ENCODE measurements at regions not wholly inside any gene's neighbourhood (a gene's known extent, or its start where the extent isn't known, plus 50 kb on each side); places are given as distances from the start of the nearest gene placed in this dataset.

DNA sequence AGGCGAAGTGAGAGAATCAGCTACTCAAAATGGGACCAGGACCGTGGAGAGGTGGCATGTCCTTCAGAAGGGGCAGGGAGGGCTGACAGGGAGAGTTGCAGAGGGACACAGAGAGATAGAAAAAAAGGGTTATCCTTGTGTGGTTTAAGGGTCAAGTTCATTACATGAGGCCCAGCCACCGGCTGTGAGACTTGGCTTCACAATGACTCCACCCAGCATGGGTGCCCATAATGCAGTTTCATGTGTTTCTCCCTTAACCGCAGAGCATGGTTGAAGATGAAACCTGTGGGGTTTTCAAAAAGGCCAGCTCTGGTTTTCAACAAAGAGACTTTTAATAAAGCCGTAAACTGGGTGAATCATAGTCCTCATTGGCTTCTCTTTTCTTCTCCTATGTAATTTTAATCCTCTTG lies 164.6 kb downstream of the KLF5 start:
- FAIRE-seq = no peak

DNA sequence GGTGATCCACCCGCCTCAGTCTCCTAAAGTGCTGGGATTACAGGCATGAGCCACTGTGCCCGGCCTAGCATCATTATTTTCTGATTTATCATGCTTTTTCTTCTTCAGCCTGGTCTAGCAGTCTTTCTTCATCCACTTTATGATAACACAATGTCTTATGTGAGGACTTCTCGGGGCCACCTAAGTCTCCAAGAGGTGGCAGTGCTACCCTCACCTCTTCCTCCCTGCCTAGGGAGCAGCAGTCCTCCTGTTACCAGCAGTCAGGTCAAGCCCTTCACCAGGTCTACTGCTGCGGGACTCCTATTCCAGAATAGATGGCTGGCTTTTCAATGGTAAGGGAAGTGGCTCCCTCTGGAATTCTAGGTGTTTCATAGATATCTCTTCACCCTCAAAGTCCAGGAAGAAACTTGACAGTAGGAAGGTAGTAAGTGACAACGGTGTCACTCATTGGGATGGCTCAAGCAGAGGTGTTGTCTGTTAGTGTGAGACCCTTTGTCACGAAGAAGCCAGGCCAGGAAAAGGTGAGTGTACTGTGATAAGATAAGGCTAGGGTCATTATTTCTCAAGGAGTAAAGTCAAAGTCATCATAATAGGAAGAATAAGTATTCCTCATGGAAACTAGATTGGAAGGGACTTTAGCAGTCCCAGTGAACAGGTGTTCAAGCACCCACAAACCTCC lies 164.0 kb downstream of the KLF5 start:
- FAIRE-seq = no peak

DNA sequence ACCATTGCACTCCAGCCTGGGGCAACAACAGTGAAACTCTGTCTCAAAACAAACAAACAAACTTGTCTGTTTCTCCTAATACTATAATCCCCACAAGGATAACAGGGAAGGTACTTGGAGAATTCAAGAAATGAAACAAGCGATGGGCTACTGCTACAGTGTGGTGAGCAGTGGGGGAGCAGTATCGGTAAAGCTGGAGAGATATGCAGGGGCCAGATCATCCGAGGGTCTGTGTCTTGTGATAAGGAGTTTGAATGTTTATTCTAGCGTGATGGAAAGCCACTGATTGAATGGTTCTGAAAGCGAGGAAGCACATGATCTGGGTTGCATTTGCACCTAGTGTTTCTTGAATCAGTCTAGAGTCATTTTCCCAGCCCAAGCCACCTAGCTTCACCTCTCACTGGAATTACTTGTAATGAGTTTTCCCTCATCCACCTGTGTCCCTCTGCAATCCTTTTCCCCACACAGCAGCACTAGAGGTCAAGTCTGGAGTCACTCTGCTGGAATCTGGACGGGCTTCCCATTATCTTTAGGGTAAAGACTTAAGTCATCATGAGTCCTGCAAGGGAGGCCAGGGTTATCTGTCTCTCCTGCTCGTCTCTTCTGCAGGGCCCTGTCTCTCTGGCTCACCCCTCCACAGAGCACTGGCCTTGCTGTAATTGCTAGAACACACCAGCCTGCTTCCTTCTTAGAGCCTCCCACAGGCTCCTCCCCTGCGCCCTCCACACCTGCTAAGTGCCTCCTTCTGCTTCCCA lies 162.3 kb downstream of the KLF5 start:
- no peak for FAIRE-seq

DNA sequence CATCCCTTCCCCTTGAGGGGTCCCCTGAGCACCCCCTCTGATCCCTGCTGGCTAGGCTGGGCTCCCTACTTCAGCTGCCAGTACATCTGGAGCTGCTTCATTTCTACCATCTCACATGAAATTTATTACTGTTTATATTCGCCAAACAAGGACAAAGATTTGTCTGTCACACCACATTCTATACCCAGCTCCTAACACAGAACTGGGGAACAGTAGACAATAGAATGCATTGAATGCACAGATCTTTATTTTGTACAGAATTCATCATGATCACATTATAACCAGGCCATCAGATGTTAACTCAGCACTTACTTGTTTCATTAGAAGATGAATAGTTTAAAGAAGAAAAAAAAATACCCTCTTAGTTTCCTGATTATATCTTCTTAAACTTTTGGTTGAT lies 159.4 kb downstream of the KLF5 start:
- no peak for FAIRE-seq

DNA sequence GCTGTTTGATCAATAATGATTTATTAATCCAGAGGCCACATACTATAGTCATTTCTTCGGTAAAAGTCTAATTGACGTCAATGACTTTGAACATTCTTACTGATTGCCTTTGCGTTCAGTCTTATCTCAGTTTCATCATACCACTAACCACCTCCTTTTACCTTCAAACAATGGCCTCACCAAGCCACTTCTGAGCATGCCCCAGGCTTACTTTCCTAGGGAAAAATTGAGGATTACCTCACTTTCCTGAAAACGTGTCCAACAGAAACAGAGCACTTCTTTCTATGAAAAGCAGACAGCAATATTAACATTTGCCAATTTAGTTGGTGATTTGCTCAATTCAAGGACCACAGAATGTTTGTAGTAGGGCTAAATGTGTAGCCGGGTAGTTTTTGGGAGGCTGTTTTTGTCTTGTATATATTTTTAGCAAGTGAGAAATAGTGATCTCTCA lies 157.6 kb downstream of the KLF5 start:
- no peak for FAIRE-seq

DNA sequence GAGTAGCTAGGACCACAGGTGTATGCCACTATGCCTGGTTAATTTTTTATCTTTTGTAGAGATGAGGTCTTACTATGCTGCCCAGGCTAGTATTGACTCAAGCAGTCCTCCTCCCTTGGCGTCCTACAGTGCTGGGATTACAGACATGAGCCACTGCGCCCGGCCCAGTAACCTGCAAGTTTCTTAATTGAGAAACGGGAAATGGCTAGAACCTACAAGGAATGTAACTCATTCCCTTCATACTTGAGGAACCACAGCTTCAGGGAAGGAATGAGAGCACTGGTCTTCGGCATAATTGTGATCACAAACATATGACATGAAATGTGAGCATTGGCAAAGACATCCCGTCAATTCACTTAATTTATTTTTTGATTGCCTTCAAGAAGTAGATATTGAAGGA lies 157.0 kb downstream of the KLF5 start:
- FAIRE-seq = no peak

DNA sequence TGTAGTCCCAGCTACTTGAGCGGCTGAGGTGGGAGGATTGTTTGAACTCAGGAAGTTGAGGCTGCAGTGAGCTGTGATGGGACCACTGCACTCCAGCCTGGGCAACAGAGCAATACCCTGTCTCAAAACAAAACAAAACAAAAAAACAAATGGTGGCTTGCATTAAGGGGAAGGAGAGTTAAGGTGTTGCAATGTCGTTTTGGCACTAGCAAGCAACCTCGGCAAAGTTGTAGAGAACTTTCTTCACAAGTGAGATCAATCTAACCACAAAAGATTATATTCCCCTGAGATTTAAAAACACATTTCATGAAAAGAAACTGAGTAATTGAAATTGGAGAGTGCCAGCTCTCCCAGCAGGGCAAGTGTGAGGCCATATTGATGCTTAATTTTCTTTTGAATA lies 153.7 kb downstream of the KLF5 start:
- FAIRE-seq = no peak

DNA sequence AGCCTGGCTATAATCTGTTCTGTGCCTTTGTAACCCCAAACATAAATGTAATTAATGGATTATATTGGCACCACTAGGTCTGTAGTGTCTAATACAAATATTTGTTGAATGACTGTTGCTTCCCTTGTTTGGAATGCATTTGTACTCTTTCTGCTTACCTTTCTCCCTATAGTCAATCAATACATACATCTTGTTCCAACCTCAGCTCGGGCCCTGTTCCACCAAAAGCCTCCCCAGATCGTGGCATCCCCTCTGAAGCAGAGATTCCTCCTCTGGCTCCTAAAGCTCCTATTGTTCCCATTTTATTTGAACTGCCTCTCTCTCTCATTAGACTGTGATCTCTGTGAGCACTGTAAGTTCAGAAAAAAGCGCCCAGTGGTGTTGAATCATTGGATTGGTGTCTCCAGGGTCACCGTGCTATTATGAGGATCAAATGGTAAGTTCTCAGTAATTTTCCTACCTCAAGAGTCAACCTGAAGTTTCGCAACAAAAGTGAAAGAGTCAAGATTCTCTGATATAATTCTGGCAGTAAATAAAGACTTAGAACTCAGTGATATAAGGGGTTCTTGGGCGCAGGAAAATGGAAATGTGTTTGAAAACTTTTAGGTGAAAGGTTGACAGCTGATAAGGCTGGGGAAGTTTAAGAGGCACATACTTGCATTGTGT lies 151.5 kb downstream of the KLF5 start:
- no peak for FAIRE-seq

DNA sequence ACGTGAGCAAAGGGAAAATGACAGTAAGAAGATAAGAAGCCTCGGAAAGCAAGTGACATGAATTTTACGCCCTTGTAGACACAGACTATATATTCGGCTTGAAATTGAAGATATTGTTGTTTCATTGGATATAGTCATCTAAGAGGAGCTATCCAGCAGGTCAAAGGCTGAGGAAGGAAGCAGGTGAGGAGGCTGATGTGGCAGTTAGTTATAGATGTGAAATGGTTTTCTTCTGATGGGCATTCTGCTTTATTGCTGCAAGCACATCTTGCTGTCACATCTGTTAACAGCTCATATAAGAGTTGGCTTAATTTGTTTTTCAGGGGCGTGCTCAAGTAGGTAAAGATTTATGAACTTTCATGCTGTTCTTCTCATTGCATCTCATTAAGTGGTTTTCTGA lies 146.1 kb downstream of the KLF5 start:
- no peak for FAIRE-seq

DNA sequence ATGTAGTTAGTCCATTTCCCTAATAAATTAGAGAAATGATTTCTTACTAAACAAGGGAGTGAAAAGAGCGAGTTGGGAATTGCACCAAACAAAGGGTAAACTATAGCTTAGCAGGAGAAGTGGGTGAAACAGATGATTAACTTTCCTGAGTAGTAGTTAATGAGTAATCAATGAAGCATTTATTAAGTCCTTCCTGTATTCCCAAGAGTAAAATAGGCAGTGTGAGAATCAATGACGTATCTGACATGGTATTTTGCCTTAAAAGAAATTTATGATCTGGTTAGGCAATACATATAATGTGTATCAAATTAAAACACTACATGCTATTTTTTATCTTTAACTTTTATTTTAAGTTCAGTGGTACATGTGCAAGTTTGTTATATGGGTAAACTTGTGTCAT lies 142.8 kb downstream of the KLF5 start:
- FAIRE-seq = no peak

DNA sequence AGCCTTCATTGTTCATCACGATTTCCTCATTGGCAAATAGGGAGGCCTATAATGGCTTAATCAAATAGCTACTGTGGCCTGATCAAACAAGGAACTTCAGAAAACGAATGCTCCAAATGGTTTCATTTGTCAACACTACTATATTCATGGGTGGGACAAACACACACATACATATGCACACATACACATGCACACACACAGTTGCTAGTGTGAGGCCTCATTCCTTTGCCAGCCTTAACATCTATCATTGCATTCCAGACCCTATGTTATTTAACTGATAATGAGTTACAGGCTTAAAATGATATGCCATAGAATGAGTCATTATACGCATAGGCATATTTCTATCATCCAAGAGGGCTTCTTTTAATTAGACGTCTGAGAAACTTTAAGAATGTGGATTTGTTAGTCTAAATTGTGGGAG lies 140.2 kb downstream of the KLF5 start:
- no peak for FAIRE-seq

DNA sequence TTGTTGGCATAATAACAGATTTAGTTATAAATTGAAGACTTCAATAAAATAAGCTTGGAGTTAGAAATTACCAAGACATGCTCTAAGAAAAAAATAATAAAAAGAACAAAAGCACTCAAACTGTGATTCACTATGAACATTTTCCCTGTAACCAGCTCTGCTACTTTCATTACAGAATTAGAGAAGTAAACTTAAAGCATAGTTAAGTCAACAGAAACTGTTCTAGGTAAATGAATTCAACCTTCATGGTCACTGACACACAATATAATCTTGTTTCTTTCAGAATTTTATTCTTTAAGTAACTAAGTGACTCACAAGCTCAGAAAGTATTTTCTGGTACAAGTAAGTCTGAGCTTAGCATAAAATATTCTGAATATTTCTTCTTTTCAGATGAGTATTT lies 136.3 kb downstream of the KLF5 start:
- FAIRE-seq = no peak

DNA sequence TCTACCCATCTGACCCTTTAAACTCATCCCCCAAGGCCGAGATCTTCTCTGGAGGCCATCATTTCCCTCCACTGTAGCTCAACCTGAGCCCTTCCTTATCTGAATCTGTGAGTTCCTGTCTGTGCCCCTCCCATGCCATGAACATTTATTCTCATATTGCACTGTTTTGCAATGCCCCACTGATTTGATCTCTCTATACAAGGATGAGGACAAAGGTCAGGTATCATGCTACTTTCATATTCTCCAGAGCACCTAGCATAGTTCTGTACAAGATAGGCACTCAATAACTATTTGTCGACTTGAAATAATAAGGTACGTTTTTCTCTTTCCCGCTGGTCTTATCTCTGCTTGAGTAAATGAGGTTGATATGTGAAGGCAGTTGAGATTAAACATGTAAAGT lies 135.5 kb downstream of the KLF5 start:
- no peak for FAIRE-seq

DNA sequence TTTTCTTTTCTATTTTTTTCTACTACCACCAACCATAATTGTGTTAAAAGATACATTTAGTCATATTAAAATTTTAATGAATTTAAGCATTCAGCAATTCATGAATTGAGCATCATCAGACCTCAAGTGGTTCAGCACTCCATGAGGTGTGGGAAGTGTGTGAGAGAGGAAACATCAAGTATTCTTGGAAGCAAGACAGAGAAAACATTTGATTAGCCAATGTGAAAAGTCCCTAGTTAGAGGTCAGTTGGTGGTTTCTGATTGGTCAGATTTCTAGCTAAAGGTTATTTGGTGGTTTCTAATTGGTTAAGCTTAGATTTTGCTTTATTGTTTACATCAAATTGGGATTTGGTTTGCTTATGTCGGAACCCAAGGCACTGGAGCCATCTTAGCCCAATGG lies 134.7 kb downstream of the KLF5 start:
- FAIRE-seq = no peak

DNA sequence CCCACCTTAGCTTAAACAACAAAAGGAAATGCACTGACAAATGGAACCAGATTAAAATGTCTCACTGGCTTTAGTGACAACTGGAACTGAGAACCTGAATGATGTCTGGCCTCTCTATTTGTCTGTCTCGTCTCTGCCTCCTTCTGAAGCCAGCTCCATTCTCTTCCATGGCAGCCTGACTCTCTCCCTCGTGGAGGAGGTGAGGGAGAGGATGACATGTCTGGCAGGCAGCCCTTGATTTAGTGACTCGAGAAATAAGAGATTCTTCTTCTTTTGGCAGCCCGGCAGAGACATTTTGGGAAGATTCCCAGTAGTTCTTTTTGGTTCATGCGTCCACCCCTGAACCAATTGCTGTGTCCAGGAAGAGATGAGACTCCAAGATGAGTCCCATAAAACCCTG lies 131.7 kb downstream of the KLF5 start:
- no peak for FAIRE-seq

DNA sequence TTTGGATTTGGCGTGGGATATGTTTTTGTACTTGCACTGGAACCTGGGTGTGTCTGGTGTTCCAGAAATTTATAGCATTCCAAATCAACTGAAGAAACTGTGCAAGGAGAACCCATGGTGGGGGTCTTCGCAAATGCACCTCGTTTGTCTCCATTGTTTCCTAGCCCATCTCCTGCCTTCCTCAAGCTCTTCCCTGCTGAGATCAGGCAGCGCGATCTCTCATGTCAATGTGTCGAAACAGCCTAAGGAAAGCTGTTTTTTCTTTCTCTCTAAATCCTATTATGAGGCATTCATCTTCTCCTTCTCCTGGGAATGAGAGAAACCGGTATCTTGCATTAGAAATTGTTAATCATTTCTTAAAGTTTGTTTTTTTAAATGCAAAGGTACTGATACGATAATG lies 131.0 kb downstream of the KLF5 start:
- no peak for FAIRE-seq

DNA sequence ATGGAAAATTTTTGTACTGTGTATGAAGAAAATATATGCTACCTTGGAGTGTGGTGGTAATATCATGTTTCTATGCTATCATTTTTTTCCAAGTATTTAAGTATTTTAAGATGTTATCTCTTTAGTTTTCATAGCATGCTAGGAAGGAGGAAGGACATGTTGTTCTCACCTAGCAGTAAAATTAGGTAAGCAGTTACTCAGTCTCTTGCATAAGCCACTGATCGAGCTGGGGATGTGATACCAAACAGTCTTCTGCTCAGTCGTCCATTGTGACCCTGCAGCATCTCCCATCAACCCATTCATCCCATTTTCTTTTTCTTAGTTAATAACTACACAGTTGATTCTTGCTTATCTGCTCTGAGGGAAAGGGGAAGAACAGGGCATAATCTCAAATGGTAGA lies 130.6 kb downstream of the KLF5 start:
- no peak for FAIRE-seq

DNA sequence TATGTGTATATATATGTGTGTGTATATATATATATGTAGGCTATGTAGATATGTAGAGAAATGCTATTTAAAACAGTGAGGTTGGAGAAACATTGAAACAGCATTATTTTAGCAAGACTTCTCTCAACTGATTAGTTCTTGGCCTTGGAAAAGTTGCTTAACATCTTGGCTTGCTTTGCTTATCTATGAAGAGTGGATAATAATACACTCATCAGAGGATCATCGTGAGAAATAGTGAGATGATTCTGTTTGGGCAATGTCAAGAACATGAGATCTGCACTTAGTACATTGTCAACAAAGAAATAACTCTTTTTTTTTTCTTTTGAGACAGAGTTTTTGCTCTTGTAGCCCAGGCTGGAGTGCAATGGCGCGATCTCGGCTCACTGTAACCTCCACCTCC lies 128.3 kb downstream of the KLF5 start:
- FAIRE-seq = no peak

DNA sequence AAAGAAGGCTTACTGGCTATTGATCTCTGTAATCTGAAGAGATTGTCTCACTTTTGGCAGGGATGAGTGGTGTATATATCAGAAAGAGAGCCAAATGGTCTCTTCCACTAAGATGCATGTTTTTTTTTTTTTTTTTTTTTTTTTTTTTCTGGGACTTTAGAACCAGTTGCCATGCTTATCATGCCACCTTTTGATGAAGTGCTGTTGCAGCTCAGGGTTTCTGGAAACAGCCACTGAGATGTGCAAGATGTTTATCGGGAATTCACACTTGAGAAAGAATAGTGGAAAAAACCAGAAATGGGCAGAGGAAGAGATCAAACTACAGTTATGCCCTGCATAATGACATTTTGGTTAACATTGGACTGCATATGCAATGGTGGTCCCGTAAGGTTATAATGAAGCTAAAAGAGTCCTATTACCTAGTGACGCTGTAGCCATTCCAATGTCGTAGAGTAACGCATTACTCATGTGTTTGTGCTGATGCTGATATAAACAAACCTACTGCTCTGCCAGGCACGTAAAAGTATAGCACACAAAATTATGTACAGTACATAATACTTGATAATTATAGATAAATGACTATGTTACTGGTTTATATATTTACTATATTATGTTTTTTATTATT lies 121.0 kb downstream of the KLF5 start:
- no peak for FAIRE-seq

DNA sequence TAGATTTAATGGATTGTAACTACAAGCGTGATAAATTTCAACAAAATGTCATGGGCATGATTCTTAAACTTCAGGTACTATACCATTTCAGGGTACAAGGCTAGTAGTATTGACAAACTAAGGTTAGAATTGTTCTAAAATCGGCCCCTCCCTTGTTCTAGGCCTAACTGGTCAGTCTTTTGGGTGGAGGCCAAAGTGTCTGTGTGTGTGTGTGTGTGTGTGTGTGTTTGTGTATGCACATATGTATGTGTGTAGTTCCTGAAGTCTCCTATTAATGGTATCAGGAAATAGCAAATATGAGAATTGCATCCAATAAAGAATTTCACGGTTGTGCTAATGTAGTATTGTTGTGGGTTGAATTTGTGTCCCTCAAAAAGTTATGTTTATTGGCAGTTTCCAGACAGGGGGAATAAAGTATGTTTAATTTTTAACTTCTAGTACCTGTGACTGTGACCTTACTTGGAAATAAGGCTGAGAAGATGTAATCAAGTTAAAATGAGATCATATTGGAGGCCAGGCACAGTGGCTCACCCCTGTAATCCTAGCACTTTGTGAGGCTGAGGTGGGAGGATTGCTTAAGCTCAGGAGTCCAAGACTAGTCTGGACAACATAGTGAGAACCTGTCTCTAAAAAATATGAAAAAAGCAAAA lies 119.2 kb downstream of the KLF5 start:
- no peak for FAIRE-seq

DNA sequence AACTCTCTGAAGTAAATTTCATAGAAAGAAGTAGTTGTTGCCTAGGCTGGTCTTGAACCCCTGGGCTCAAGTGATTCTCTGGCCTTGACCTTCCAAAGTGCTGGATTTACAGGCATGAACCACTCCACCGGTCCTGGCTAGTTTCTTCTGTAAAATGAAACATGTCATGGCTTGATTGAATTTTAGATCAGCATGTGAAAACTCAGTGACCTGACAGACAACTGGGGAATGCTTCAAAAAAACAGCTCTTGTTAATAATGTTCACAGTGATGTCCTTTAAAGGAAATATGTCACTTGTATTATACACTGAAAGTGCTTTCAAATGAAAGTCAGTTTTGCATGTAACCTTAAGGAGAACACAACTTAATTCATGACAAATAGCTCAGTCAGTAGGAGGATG lies 118.2 kb downstream of the KLF5 start:
- FAIRE-seq = no peak

DNA sequence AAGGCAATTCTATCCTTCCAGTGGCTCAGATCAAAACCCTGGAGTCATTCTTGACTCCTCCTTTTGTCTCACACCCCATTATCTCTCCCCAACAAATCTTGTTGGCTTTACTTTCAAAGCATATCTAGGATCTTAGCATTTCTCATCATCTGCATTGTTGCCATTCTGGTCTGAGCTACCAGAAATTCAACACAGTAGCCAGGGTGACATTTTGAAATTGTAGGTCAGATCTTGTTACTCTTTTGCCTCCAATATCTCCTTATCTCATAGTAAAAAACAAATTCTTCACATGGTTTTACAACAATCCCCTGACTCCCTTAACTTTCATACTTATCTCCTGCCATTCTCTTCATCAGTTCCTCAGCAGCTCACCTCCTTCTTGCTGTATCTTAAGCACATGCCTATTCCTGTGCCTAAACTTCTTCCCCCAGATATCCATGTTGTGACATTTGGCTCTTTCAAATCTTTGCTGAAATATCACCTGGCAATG lies 115.8 kb downstream of the KLF5 start:
- FAIRE-seq = no peak

DNA sequence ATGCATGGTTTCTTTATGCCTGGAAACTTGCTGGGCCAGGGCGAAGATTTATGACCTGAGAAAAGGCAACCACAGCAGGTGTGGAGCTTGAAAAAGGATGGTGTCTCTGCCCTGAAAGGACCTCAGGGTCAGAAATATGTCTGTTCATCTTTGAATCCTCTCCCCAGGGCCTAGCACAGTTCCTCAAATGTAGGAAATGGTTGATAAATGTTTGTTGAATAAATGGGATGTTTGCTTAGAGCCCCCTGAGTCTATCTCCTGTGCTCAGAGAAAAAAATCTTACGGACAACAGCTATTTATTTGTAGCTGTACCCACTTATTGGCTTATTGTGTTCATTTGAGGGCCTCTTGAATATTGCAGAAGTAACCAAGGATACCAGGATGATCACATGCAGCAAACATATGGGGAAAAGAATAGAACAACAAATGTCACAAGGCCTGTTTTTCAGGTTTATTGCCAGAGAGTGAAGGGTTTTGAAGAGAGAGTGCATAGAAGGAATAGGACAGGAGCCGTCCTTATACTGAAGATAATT lies 114.5 kb downstream of the KLF5 start:
- FAIRE-seq = no peak
